COR-L47 (cell line): ENCODE measurements at regions not wholly inside any gene's neighbourhood (a gene's known extent, or its start where the extent isn't known, plus 50 kb on each side); places are given as distances from the start of the nearest gene placed in this dataset.

ENCODE experiments used
- DNase-seq: peaks from one replicate; lab custom pipeline; 2025; lab: John Stamatoyannopoulos, UW

DNA sequence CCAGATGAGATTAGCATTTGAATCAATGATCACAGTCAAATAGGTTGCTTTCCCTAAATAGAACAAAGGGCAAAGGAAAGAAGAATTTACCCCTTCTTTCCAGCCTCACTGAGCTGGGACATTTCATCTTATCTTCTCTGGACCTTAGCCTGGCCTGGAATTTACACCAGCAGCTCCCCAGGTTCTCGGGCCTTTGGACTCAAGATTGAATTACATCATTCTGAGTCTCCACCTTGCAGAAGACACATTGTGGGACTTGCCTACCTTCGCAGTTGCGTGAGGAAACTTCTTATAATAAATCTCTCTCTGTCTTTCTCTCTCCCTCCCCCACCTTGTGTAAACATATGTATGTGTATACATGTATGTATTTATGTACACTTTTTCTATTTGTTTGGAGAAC is 732.4 kb downstream of the IPMK start:
- DNase-seq, result no peak

DNA sequence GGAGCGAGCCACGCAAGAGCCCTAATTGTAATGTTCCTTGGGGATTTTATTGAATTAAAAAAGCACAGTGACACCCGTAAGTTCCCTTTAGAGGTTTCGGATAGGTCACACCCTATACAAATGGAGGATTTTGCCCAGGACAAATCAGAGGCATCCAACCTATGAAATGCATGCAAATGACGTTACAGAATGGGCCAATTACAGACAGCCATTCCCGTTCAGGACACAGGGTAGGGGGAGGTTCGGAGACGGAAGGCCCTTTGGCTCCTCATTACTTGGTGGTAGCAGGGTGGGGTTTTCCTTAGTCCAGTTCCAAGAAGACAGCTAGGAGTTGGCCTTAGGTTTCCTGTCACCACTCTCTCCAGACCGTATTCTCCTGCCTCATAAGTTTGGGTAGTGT is 754.1 kb downstream of the IPMK start:
- DNase-seq, result no peak

DNA sequence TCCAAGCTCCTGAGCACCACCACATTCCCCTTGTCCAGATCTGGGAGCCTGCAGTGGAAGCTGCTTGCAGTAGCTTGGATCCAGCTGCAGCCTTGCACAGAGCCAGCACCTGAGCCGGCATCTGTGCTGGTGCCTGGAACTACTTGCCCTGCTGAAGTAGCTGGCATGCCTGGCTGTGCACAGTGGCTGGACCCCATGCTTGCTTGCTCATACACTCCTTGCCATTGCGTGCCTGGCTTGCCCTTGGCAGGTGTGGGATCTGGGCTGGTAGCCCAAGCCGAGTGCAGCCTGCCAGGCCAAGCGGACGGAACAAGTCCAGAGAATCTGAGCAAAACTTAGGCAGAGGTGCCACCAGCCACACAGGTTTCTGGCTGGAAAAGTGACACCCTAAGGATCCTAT is 759.9 kb downstream of the IPMK start:
- DNase-seq, result no peak

DNA sequence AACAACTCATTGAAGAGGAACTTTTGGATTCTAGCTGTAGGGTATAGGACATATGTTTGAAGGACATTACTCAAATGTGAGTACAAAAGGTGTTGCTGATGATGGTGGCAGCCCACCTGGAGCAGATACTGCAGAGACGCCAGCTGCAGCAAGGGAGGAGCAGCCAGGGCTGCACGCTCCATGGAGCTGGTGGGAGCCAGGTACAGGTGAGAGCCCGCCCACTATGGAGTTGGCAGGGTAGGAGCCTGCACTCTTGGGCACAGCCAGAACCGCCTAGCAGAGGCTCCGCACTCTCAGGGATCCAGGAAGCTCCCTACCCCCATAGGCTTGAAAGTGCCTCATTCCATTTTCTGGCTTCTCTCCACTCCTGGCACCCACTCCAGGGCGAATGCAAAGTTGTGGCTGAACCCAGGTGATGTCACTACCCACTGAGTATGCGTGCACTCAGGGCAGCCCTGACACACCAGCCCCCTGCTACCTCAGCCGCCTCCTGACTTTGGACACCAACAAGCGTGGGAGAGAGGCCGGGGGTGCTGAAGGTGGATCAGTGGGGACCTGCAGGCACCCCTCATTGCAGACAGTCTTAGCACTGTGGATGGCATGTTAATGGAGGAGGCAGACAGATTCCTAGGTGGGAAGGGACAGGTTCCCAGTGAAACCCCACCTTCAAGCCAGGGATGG is 761.1 kb downstream of the IPMK start:
- no peak for DNase-seq

DNA sequence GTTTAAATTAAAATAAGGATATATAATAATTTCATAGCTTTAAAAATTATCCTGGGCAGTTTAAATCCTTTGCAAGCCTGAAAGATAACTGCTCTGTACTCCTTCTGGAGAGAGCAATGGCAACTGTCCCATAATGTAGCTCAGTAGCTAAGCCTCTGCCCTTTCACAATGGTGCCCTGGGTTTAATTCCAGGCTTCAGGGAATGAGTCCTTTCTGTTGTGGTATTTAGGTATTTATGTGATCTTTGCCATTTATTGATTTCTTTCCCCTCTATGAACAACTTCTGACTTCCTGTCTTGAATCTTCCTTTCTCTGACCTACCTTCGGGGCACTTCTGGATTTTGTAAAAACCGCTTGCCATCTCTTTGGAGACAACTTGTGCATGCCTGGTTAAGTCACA is 773.2 kb downstream of the IPMK start:
- no peak for DNase-seq

DNA sequence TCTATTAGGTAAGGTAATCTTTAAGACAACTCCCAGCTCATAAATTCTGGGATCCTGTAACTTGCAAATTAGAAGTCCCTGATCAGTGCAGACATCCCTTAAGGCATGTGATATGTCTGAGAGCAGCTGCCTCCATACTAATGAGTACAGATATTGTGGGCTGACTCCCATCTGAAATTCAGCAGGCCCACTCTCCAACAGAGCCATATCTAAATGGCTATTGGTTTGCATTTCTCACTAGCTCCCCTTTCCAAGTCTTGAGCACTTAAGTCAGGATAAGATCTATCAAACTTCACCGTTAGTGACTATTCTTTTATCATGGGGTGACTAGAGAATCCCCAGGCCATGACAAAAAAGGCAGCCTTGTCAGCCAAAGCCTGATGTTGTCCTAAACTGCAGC is 785.4 kb downstream of the IPMK start:
- no peak for DNase-seq

DNA sequence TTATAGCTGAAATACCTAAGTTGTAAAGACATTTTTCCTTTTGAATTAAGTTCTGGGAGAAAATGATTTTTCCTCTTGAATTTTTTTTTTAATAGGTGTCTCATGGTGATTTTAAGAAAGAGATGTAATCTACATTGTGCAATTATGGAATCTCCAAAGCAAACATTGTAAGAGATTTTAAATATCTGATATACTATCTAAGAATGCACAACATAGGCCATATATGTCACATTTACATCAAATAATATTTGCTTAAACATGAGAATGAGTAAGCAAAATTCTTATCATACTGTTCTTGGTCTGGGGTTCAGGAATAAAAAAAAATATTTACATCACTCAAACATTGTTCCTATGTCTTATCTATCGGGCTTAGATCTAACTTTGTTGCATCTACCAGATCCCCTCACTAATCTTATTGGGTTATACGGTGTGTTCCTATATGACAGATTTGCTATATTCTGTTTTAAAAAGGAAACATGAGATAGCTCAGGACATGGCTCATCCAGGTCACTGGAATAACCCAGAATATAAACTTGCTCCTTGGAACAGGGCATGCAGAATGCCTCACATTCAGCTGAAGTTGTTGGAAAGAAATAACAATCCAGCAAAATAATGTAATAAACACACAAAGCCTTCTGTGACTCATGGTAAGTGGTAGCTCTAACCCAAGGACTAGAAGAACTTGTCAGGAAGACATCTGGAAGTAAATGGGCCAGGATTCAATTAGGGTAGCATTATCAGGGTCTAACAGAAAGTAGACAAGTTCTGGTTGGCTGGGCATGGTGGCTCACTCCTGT is 794.7 kb downstream of the IPMK start:
- no peak for DNase-seq

DNA sequence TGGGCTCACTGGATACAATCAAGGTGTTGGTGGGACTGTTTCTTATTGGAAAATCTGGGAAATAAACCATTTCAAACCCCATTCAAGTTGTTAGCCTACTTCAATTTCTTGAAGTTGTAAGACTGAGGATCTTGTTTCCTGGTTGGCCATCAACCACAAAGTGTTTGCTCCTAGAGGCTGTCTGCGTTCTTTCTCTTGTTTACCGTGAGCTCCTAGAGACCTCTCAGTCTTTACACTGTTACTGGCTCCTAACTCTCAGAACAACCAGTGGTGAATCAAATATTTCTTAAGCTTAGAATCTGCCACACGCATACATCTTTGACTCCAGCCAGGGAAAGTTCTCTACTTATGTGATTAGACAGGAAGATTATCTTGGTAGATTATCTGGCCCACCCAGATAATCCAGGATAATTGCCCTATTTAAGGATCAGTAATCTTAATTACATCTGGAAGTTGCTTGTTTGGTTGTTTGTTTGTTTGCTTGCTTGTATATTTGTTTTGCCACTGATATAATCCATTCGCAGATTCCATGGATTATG is 798.7 kb downstream of the IPMK start:
- DNase-seq, result no peak

DNA sequence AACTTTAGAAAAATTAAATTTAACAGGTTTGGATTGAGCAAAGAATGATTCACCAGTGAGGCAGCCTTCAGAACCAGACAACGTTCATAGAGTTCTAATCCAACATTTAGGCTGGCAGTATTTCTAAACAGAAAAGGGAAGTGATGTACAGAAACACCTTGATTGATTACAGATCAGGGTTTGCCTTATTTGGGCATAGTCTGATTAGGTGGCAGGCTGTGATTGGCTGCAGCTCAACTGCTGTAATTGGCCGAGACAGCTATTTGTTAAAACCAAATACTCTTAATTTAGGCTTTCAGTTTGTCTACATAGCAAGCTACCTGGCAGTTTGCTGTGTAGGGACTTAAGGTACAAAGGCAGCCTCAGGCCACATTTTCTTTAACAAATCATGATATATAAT is 802.5 kb downstream of the IPMK start:
- no peak for DNase-seq

DNA sequence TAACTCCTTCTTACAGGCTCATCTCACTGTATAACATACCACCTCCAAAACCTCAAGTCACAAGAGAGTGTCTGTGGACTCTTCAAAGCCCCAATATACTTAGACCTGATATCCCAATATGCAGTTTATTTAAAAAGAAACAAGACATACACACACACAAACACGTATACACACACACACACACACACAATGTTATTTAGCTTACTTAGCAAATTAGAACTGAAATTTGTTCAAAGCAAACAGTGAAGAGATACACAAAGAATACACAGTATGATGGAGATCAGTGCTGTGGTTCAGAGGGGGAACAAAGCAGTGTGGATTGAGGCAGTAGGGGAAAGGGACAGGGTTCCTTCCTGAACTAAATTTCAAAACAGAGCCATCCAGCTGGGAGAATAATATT is 807.2 kb downstream of the IPMK start:
- no peak for DNase-seq

DNA sequence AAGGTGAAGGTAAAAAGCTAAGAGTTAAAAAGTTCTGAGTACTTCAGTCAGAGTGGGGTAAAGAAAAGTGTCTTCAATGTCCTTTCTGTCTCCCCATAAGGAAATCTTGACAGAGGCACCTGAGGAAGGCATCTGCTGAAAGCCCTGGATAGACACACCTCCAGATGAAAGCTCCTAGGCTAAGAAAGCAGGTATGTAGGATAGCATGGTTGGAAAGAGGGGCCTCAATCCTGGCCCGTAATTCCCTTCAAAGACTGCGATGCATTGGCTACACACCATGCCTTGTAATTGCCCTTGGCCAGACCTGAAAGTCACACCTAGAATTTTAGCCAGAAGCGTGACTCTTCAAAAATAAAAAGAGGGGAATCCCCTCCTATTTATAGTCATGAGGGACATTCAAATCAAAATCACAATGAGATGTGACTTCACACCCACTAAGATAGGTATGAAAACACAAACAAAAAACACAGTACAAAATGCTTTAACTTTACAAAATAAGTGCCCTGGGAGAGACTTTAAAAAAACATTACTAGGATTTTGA is 809.7 kb downstream of the IPMK start:
- no peak for DNase-seq

DNA sequence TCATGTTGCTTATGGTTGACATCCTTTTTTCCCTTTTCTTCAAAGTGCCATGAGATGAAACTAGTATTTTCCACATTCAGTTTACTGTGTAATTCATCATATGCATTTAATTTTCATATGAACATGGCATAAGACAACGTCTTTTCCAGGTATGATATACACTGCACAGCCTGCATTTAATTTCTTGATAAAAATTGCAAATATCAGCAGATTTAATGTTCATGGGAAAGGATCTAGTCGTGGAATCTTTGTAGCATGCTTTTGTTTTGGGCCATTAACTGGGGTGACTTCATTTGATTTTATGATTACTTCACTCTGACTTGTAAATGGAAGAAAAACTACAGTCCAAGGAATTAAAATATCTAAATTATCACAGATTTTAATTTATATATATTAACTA is 837.3 kb downstream of the IPMK start:
- DNase-seq, result no peak

DNA sequence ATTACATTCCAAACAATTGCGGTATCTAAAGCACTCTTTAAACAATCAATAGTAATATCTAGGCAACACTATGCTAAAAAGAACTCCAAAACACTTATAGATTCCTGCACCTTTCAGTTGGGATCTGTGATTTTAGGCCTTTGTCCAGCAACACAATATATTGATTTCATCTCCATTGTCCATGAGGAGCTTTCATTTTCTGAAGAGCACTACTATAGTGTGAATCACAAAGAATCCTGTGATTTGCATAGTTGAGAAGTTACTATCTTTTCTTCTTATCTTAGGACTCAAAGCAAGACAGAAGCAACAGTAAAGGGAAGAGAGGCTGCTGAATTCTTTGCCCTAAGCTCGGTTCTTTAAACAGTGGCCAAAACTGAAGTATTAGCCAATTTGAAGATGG is 846.8 kb downstream of the IPMK start:
- no peak for DNase-seq

DNA sequence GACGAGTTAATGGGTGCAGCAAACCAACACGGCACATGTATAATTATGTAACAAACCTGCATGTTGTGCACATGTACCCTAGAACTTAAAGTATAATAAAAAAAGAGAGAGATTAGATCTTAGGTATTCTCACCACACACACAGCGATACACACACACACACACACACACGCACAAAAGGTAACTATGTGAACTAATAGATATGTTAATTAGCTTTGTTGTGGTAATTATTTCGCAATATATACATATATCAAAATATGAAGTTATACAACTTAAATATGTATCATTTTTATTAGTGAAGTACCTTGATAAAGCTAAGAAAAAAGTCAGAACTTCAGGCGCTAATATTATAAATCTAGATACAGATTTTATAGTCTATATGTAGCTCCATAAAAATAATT is 849.2 kb downstream of the IPMK start:
- DNase-seq, result no peak

DNA sequence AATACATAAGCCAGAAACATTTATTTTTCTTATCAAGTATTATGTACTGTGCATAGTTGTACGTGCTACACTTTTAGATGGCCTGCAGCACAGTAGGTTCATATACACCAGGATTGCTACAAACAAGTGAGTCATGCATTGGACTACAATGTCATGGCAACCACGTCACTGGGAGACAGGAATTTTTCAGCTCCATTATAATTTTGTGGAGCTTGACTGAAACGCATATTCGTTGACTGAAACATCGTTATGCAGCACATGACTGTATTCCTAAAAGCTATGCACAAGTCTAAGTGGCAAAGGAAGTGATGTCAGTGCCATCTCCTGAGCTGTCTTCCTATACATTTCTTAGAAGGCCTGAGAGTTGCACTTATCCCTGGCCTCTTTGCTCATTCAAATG is 871.8 kb downstream of the IPMK start:
- no peak for DNase-seq

DNA sequence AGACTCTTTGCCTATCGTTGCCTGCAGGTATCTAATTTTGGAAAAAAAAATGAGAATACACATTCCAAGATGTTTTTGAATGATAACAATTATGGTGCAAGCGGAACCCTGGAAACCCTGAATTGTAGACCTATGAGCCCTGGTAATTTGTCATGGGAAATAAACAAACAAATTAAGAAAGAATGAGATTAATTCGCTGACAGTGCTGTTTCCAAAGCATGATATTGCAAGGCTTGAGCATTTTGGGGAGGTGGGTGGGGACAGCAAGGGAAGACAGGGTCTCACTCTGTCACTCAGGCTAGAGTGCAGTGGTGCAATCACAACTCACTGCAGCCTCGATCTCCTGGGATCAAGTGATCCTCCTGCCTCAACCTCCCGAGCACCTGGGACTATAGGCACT is 900.3 kb downstream of the IPMK start:
- DNase-seq, result no peak

DNA sequence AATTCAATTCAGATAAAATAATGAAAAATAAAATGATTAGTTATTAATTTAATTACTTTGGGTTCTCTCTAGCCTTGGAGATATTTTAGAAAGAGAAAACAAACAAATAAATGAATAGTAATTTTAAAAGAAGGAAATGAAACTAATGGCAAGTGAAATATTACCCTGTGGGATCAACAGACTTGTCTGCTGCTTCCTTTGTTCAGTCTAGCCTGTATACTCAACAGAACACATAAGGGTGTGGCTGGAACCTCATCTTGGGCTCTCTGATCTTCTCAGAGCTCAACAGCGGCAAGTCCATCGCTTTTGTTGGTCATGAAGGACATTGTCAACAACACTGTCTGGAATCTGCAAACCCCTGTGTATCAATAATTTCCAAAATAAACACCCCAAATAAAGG is 904.9 kb downstream of the IPMK start:
- no peak for DNase-seq

DNA sequence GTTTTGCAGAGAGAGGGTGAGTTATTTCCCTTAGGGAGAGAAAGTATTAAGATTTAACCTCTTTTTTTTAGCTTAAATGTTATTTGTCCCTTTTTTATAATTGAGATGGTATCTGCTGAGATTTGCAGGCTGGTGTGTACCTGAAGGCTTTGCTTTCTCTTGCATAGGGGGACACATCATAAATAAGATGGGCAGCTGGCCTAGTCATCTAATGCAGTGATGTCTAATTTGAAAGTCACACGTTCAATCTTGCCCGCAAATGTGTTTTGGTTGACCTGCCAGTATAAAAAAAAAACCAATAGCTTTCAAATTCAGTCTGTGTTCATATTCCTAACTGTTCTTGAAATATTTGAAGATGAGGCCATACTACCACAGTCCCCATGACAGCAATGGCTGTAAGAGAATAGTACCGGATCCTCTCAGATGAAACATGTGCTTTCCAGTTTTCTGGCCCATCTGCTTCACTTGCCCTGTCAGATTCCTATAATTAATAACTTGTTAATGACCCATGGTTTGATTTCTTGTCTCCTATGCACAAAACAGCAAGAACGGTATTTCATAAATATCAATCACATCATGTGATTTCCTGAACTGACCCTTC is 914.2 kb downstream of the IPMK start:
- DNase-seq, result no peak

DNA sequence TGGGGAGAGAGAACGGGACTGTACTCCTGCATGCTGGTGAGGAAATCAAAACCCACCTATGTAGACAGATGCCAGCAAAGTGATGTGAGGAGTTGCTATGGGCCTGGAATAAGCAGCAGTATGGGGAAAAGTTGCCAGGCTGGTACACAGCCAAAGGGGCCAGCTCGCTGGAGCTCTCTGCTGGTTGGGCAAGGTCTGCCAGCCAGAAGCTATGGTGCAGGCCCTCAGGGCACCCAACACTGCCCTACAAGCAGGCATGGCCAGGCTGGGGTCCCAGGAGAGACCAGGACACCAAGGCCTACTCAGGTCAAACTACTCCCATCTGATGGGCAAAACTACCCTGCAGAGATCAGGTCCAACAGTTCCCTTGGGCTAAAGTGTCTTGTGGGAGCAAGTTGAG is 916.6 kb downstream of the IPMK start:
- DNase-seq, result no peak

DNA sequence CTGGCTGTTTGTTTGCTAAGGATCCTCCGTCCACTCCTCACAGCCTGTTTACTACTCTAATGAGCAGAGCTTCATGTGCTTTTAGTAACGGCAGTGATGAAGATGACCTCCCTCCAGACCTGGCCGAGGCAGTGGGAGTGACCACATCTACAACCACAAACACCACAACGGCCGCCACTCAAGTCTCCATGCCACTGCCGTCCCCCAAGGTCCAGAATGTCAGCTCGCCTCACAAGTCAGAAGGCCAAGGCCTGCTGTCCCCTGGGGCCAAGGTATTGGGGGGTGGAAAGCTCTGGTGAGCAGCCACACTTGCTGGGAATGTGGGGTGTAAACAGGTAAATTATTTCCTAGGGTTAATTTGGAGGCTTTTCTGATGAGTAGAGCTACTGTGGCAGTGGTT is 926.4 kb downstream of the IPMK start:
- DNase-seq, result no peak

DNA sequence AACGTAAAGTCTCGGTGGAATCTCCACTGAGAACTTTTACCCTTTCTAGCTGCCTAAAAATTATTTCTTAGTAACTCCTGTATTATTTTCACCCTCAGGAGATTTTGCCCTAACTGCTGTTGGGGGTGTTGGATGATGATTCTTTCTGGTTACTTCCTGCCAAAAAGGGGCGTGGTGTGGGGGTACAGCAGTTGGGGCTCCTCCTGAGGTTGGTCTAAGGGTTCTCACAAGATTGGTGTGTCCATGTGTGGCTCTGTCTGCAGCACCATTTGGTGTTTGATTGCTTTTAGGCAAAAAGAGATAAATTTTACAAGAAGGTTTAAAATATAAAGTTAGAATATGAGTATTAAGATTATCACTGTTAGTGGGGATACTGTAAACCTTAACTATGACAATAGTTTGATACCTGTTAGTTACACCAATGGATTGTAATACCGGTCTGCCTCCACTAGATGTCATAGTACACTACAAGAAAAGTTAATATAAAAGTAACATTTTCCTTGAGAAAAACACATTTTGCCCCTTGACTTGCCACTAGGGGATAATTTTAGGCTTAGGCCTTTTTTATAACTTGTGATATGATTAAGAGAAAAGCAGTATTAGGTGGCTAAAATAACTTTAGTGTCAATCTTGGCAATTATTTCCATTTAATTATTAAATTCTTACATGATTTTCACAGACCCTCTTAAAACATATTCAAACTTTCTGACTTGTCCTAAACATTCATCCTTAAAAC is 928.7 kb downstream of the IPMK start:
- DNase-seq, result peak; percentile 43

DNA sequence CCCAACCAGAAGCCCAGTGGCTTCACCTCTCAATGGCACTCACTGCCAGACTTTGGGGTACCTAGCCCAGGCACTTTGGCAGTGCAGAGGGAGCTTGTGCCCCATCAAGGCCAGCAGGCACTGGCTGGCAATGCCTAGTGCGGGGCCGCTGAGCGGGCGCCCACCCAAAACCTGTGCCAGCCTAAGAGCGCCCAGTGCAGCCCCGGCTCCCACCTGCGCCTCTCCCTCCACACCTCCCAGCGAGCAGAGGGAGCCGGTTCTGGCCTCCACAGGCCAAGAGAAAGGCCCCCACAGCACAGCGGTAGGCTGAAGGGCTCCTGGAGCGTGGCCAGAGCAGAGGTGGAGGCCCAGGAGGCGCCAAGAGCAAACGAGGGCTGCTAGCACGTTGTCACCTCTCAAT is 930.8 kb downstream of the IPMK start:
- DNase-seq, result no peak
